SU-DHL-6 (cell line): ENCODE measurements at regions not wholly inside any gene's neighbourhood (a gene's known extent, or its start where the extent isn't known, plus 50 kb on each side); places are given as distances from the start of the nearest gene placed in this dataset.

Experiments
- H2AFZ ChIP-seq: fragments of 200-600 bp; sonication (generic); 2 replicates; pipeline ENCODE4 v1.6.1; 2014; ENCODE audit warnings: low read depth, mild to moderate bottlenecking, moderate library complexity, mixed read lengths, antibody characterized with exemption, low read length; ENCODE audit not compliant: severe bottlenecking
- H3F3A ChIP-seq: fragments of 200-600 bp; shearing (Covaris generic); 2 replicates; pipeline ENCODE4 v1.6.0; 2016; ENCODE audit warnings: antibody characterized with exemption, mild to moderate bottlenecking; ENCODE audit not compliant: insufficient read depth
- H3K27ac ChIP-seq: fragments of 200-600 bp; sonication (generic); 2 replicates; pipeline ENCODE4 v1.5.1; 2016; ENCODE audit warnings: low read depth, mild to moderate bottlenecking, low read length, moderate library complexity, mixed read lengths
- H3K27me3 ChIP-seq: fragments of 200-600 bp; sonication (generic), shearing (Covaris generic); 2 replicates; pipeline ENCODE4 v1.6.0; 2014; ENCODE audit warnings: mild to moderate bottlenecking, low read length
- H3K36me3 ChIP-seq: fragments of 200-600 bp; sonication (generic); 2 replicates; pipeline ENCODE4 v1.6.1; 2014; ENCODE audit warnings: mild to moderate bottlenecking, low read length, mixed read lengths
- H3K4me2 ChIP-seq: fragments of 300-600, 200-600 bp; shearing (Covaris generic), sonication (generic); 2 replicates; pipeline ENCODE4 v1.6.0; 2014; ENCODE audit warnings: low read length, low read depth, mild to moderate bottlenecking; ENCODE audit not compliant: poor library complexity, severe bottlenecking
- H3K4me3 ChIP-seq: fragments of 200-600 bp; sonication (generic); 2 replicates; pipeline ENCODE4 v1.5.1; 2014; ENCODE audit warnings: antibody characterized with exemption, low read length, mild to moderate bottlenecking, mixed read lengths; ENCODE audit not compliant: insufficient read depth, poor library complexity, severe bottlenecking
- H3K79me2 ChIP-seq: fragments of 200-600 bp; sonication (generic); 2 replicates; pipeline ENCODE4 v1.6.1; 2014; ENCODE audit warnings: mild to moderate bottlenecking, low read length, moderate library complexity; ENCODE audit not compliant: insufficient read depth
- H3K9ac ChIP-seq: fragments of 200-600 bp; sonication (generic); 2 replicates; pipeline ENCODE4 v1.7.0; 2014; ENCODE audit warnings: mild to moderate bottlenecking, low read length
- H3K9me2 ChIP-seq: fragments of 200-600 bp; sonication (generic); replicated peaks from 2 replicates; pipeline ENCODE4 v1.6.1; 2014; ENCODE audit warnings: low read length; ENCODE audit not compliant: insufficient read depth
- H3K9me3 ChIP-seq: fragments of 200-600 bp; sonication (generic); 2 replicates; pipeline ENCODE4 v1.6.1; 2014; ENCODE audit warnings: low read length, mixed read lengths; ENCODE audit not compliant: insufficient read depth
- H4K20me1 ChIP-seq: fragments of 200-600 bp; sonication (generic); 2 replicates; pipeline ENCODE4 v1.6.1; 2014; ENCODE audit warnings: low read depth, mild to moderate bottlenecking, antibody characterized with exemption, low read length, moderate library complexity, mixed read lengths
- CTCF ChIP-seq: fragments of 200-600 bp; sonication (generic); IDR thresholded peaks from one replicate; pipeline ENCODE4 v1.5.1; 2017; ENCODE audit warnings: antibody characterized with exemption, mild to moderate bottlenecking, low read length, moderate library complexity; ENCODE audit not compliant: insufficient read depth, poor library complexity, severe bottlenecking
- EZH2phosphoT487 ChIP-seq: fragments of 200-600 bp; sonication (generic), shearing (Covaris generic); conservative IDR thresholded peaks from 2 replicates; pipeline ENCODE4 v1.6.1; 2018; ENCODE audit warnings: mild to moderate bottlenecking, antibody characterized with exemption, low read length, moderate library complexity, mixed read lengths

- no peak overlapping the region for H2AFZ ChIP-seq
- H3K4me3 ChIP-seq = no peak overlapping the region
- no peaks in the 10 kb centered on the region for H3K9me3 ChIP-seq
- H3K36me3 ChIP-seq = no peaks in the 10 kb centered on the region
- no peaks in the 10 kb centered on the region for H3K9me2 ChIP-seq
- no peaks in the 10 kb centered on the region for H3K79me2 ChIP-seq
- no peak overlapping the region for H3K4me2 ChIP-seq
- no peak overlapping the region for H3K9ac ChIP-seq
- H3K27ac ChIP-seq = no peak overlapping the region
- H4K20me1 ChIP-seq = no peaks in the 10 kb centered on the region
- H3K27me3 ChIP-seq = no peaks in the 10 kb centered on the region
- H3F3A ChIP-seq = no peaks in the 10 kb centered on the region
- TF ChIP-seq CTCF (no peak), EZH2phosphoT487 (no peak)
These were observed 356.4 kb upstream of the NOCT start for GRCh38 chr4:138659037-138659811.

- H3K9me3 ChIP-seq = no peaks in the 10 kb centered on the region
- no peaks in the 10 kb centered on the region for H3F3A ChIP-seq
- H4K20me1 ChIP-seq = no peaks in the 10 kb centered on the region
- no peaks in the 10 kb centered on the region for H3K79me2 ChIP-seq
- TF ChIP-seq EZH2phosphoT487 (no peak), CTCF (no peak)
- H3K36me3 ChIP-seq = no peaks in the 10 kb centered on the region
- no peak overlapping the region for H3K4me3 ChIP-seq
- H2AFZ ChIP-seq = no peak overlapping the region
- no peak overlapping the region for H3K27ac ChIP-seq
- no peak overlapping the region for H3K4me2 ChIP-seq
- no peaks in the 10 kb centered on the region for H3K9me2 ChIP-seq
- H3K27me3 ChIP-seq = no peaks in the 10 kb centered on the region
- no peak overlapping the region for H3K9ac ChIP-seq
These were observed 357.1 kb upstream of the NOCT start for GRCh38 chr4:138658518-138658917.

- Histone ChIP-seq H2AFZ (no peak overlapping the region), H3K4me3 (no peak overlapping the region), H3K27me3 (no peaks in the 10 kb centered on the region), H3K9ac (no peak overlapping the region), H3F3A (no peaks in the 10 kb centered on the region), H3K79me2 (no peaks in the 10 kb centered on the region), H4K20me1 (no peaks in the 10 kb centered on the region), H3K27ac (no peak overlapping the region), H3K9me2 (no peaks in the 10 kb centered on the region), H3K9me3 (no peaks in the 10 kb centered on the region), H3K4me2 (no peak overlapping the region), H3K36me3 (no peaks in the 10 kb centered on the region)
- no peak for TF ChIP-seq CTCF
- no peak for TF ChIP-seq EZH2phosphoT487
These were observed 358.6 kb upstream of the NOCT start for GRCh38 chr4:138656990-138657389.
